ENCODE measurements at regions not wholly inside any gene's neighbourhood (a gene's known extent, or its start where the extent isn't known, plus 50 kb on each side); places are given as distances from the start of the nearest gene placed in this dataset.

- TF ChIP-seq CTCF (IDR thresholded peaks at IDR 0.05) = no peak
- no peak for TF ChIP-seq POLR2A (IDR thresholded peaks at IDR 0.05)
- TF ChIP-seq POLR2AphosphoS5 (IDR thresholded peaks at IDR 0.05; ENCODE audit: insufficient read depth in 1 of 2, low read depth in 1 of 2) = no peak
Measured at GRCh38 chr15:83364501-83364900, 80.0 kb upstream of the BNC1 start.

Data from vagina (tissue), 2 donors.